IMR-90 (cell line): ENCODE measurements at regions not wholly inside any gene's neighbourhood (a gene's known extent, or its start where the extent isn't known, plus 50 kb on each side); places are given as distances from the start of the nearest gene placed in this dataset.

ENCODE experiments used
- ATAC-seq: fragments of 200-7000 bp; cut with Tn5 transposase; 2 replicates; pipeline ENCODE4 v1.9.1; 2020; ENCODE audit warnings: low read depth, mild to moderate bottlenecking, moderate library complexity
- BruUV-seq: library from RNA; stranded (reverse); fragments of 400-500 nt; replicated peaks from 2 replicates; lab custom pipeline; 2021; lab: Mats Ljungman, UMichigan
- CTCF ChIA-PET: fragments of 300-600 bp; formaldehyde crosslinking; extraction: SDS; loops from one replicate; lab custom pipeline; 2021; ENCODE audit warnings: antibody characterized with exemption; lab: Yijun Ruan, JAX
- POLR2A ChIA-PET: fragments of 300-600 bp; sonication (Branson Sonifier 250); formaldehyde crosslinking; loops from one replicate; lab custom pipeline; 2022; ENCODE audit warnings: antibody characterized with exemption; ENCODE audit not compliant: unreplicated experiment; lab: Charles Lee
- DNase-seq: peaks from one replicate; pipeline ENCODE4 v3.0.0; 2013
- H2AFZ ChIP-seq: replicated peaks from 2 replicates; pipeline ENCODE3; 2013; ENCODE audit warnings: low read length, mild to moderate bottlenecking; ENCODE audit not compliant: poor library complexity
- H2AK5ac ChIP-seq: 2 replicates; pipeline ENCODE4 v1.6.1; 2013; ENCODE audit warnings: low read depth, low read length, inconsistent platforms
- H2AK9ac ChIP-seq: replicated peaks from 2 replicates; pipeline ENCODE3; 2013; ENCODE audit warnings: mild to moderate bottlenecking, low read depth, low read length, moderate library complexity; ENCODE audit not compliant: poor library complexity
- H2BK120ac ChIP-seq: 2 replicates; pipeline ENCODE4 v1.6.1; 2013; ENCODE audit warnings: low read depth, low read length, inconsistent platforms
- H2BK15ac ChIP-seq: 3 replicates; pipeline ENCODE4 v1.6.1; 2013; ENCODE audit warnings: low read depth, low read length, inconsistent platforms
- H2BK20ac ChIP-seq: 2 replicates; pipeline ENCODE4 v1.6.1; 2013; ENCODE audit warnings: low read depth, mild to moderate bottlenecking, inconsistent platforms, low read length, moderate library complexity
- H2BK5ac ChIP-seq: 2 replicates; pipeline ENCODE4 v1.6.1; 2013; ENCODE audit warnings: mild to moderate bottlenecking, low read depth, low read length, inconsistent platforms; ENCODE audit not compliant: poor library complexity, severe bottlenecking
- H3K14ac ChIP-seq: replicated peaks from 2 replicates; pipeline ENCODE4 v1.6.1; 2013; ENCODE audit warnings: low read depth, low read length, inconsistent platforms
- H3K18ac ChIP-seq: 2 replicates; pipeline ENCODE4 v1.6.1; 2013; ENCODE audit warnings: low read depth, low read length, control low read depth
- H3K23ac ChIP-seq: 2 replicates; pipeline ENCODE4 v1.6.1; 2013; ENCODE audit warnings: low read depth, low read length, inconsistent platforms
- H3K27ac ChIP-seq: 2 replicates; pipeline ENCODE4 v1.5.1; 2013; ENCODE audit warnings: mild to moderate bottlenecking, control low read depth, low read length; ENCODE audit not compliant: insufficient read depth
- H3K27me3 ChIP-seq: 2 replicates; pipeline ENCODE4 v1.6.1; 2013; ENCODE audit warnings: low read length; ENCODE audit not compliant: control insufficient read depth, insufficient read depth
- H3K36me3 ChIP-seq: 2 replicates; pipeline ENCODE4 v1.6.1; 2013; ENCODE audit warnings: low read length, mixed read lengths; ENCODE audit not compliant: control insufficient read depth, insufficient read depth
- H3K4ac ChIP-seq: 2 replicates; pipeline ENCODE4 v1.6.1; 2013; ENCODE audit warnings: low read depth, low read length, inconsistent platforms
- H3K4me1 ChIP-seq: 2 replicates; pipeline ENCODE4 v1.6.1; 2013; ENCODE audit warnings: low read length, mixed read lengths; ENCODE audit not compliant: control insufficient read depth, insufficient read depth
- H3K4me2 ChIP-seq: 2 replicates; pipeline ENCODE4 v1.6.1; 2013; ENCODE audit warnings: low read depth, mild to moderate bottlenecking, control low read depth, low read length, moderate library complexity
- H3K4me3 ChIP-seq: 2 replicates; pipeline ENCODE4 v1.5.1; 2013; ENCODE audit warnings: low read depth, mild to moderate bottlenecking, control low read depth, low read length, moderate library complexity; ENCODE audit not compliant: insufficient read depth
- H3K56ac ChIP-seq: 2 replicates; pipeline ENCODE4 v1.6.1; 2013; ENCODE audit warnings: low read length, inconsistent platforms; ENCODE audit not compliant: insufficient read depth; ENCODE audit errors: extremely low read depth
- H3K79me1 ChIP-seq, 2 experiments: 2 replicates each; pipeline ENCODE4 v1.6.1; 2013; ENCODE audit warnings: low read length in 2 of 2, inconsistent platforms in 1 of 2, low read depth in 1 of 2
- H3K9ac ChIP-seq: 2 replicates; pipeline ENCODE4 v1.6.1; 2013; ENCODE audit warnings: low read depth, low read length, control low read depth
- H3K9me1 ChIP-seq: 2 replicates; pipeline ENCODE4 v1.6.1; 2013; ENCODE audit warnings: low read length, inconsistent platforms; ENCODE audit not compliant: insufficient read depth
- H3K9me3 ChIP-seq: 2 replicates; pipeline ENCODE4 v1.6.1; 2013; ENCODE audit warnings: low read length; ENCODE audit not compliant: control insufficient read depth, insufficient read depth
- H4K20me1 ChIP-seq: 2 replicates; pipeline ENCODE4 v1.6.1; 2013; ENCODE audit warnings: low read length, inconsistent platforms; ENCODE audit not compliant: insufficient read depth
- H4K5ac ChIP-seq: 2 replicates; pipeline ENCODE4 v1.6.1; 2013; ENCODE audit warnings: mild to moderate bottlenecking, low read depth, low read length, control low read depth
- H4K8ac ChIP-seq, 2 experiments: 2 replicates each; pipeline ENCODE4 v1.6.1; 2013; ENCODE audit warnings: low read depth in 2 of 2, low read length in 2 of 2, control low read depth in 1 of 2, inconsistent platforms in 1 of 2
- H4K91ac ChIP-seq: 2 replicates; pipeline ENCODE4 v1.6.1; 2013; ENCODE audit warnings: low read depth, low read length, inconsistent platforms; ENCODE audit not compliant: insufficient read depth
- BHLHE40 ChIP-seq: fragments of 150-350 bp; IDR thresholded peaks from 2 replicates; pipeline ENCODE4 v1.6.1; 2016; ENCODE audit warnings: mild to moderate bottlenecking, low read depth, low read length
- CEBPB ChIP-seq: IDR thresholded peaks from 2 replicates; pipeline ENCODE4 v1.6.1; 2012; ENCODE audit warnings: low read depth, low read length, improper control_type of control experiment
- CHD1 ChIP-seq: IDR thresholded peaks from 2 replicates; pipeline ENCODE4 v1.6.1; 2012; ENCODE audit warnings: low read depth, low read length, improper control_type of control experiment
- CTCF ChIP-seq: conservative IDR thresholded peaks from 2 replicates; pipeline ENCODE4 v1.5.1; 2012; ENCODE audit warnings: mild to moderate bottlenecking, low read depth, low read length, improper control_type of control experiment
- FOS ChIP-seq: fragments of 150-350 bp; IDR thresholded peaks from 2 replicates; pipeline ENCODE4 v1.6.1; 2016; ENCODE audit warnings: low read depth, low read length
- MAFK ChIP-seq: IDR thresholded peaks from 2 replicates; pipeline ENCODE4 v1.6.1; 2012; ENCODE audit warnings: low read depth, low read length, improper control_type of control experiment
- MAZ ChIP-seq: IDR thresholded peaks from 2 replicates; pipeline ENCODE4 v1.6.1; 2012; ENCODE audit warnings: low read depth, mild to moderate bottlenecking, low read length, improper control_type of control experiment, moderate library complexity, borderline replicate concordance
- MXI1 ChIP-seq: IDR thresholded peaks from 2 replicates; pipeline ENCODE4 v1.6.1; 2012; ENCODE audit warnings: low read depth, mild to moderate bottlenecking, low read length, moderate library complexity, borderline replicate concordance
- NFE2L2 ChIP-seq: fragments of 150-350 bp; IDR thresholded peaks from 2 replicates; pipeline ENCODE4 v1.6.1; 2016; ENCODE audit warnings: low read depth, mild to moderate bottlenecking, low read length
- POLR2A ChIP-seq: IDR thresholded peaks from 2 replicates; pipeline ENCODE4 v1.6.1; 2012; ENCODE audit warnings: mild to moderate bottlenecking, low read depth, low read length
- RCOR1 ChIP-seq: IDR thresholded peaks from 2 replicates; pipeline ENCODE4 v1.6.1; 2012; ENCODE audit warnings: mild to moderate bottlenecking, low read length, improper control_type of control experiment; ENCODE audit not compliant: insufficient replicate concordance
- RFX5 ChIP-seq: IDR thresholded peaks from 2 replicates; pipeline ENCODE4 v1.8.0; 2012; ENCODE audit warnings: low read depth, mild to moderate bottlenecking, low read length, moderate library complexity
- SMC3 ChIP-seq: fragments of 150-350 bp; IDR thresholded peaks from 2 replicates; pipeline ENCODE4 v1.6.1; 2016; ENCODE audit warnings: low read depth, mild to moderate bottlenecking, antibody characterized with exemption, low read length, moderate library complexity
- WGBS, 2 experiments: methylation state at CpG; one replicate each; pipeline versions ENCODE4 v1.1.5 to v1.1.7; 2013; ENCODE audit warnings: missing lambda C conversion rate in 2 of 2; ENCODE audit not compliant: insufficient read length in 1 of 2; ENCODE audit errors: extremely low coverage in 2 of 2; 5-methylcytosine and 5-hydroxymethylcytosine counted together
- dilution Hi-C: fragments of 300-500 bp; cut with HindIII; formaldehyde crosslinking; loops from one replicate; pipeline ENCODE4 v1.14.3; 2018; ENCODE audit warnings: low sequenced_read_pairs; ENCODE audit not compliant: unreplicated experiment
- in situ Hi-C: fragments of 300-500 bp; cut with MboI; formaldehyde crosslinking; loops from 3 replicates; pipeline ENCODE4 v1.14.3; 2019; ENCODE audit warnings: low sequenced_read_pairs, inconsistent platforms, mixed read lengths
- intact Hi-C: fragments of 100-400 bp; cut with micrococcal nuclease; formaldehyde crosslinking; loops from 2 replicates; pipeline ENCODE4 v1.10.0; 2022
- TF ChIP-seq, protein P1 (sequence below): fragments of 150-350 bp; IDR thresholded peaks from 2 replicates; pipeline ENCODE4 v1.6.1; 2017; ENCODE audit warnings: mild to moderate bottlenecking, antibody characterized with exemption, low read length, low read depth
- TF ChIP-seq, protein P2 (sequence below): fragments of 150-350 bp; IDR thresholded peaks from 2 replicates; pipeline ENCODE4 v1.6.1; 2016; ENCODE audit warnings: low read depth, mild to moderate bottlenecking, low read length, moderate library complexity, borderline replicate concordance

DNA sequence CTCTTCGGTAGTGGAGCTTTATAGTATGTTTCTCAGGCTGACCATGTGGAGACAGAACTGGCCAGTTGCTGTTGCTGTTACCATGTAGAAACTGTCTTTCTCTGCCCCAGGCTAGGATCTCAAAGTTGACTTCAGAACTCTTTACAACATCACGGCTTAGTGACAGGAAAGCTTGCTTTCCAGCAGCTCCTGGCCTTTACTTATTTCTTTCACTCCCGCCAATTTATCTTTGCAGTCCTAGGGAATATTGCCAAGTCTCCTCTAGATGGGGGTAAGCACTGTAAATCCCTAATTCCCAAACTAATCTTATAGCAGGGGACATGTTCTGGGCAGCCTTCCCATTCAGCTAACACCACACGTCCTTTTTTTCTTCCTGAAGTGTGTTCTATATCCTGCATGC lies 631.6 kb downstream of the SPRY1 start:
- no TSS peak for BruUV-seq
- Histone ChIP-seq H3K4me1 (no peaks in the 10 kb centered on the region; the same call in 1 of the 2 replicates), H4K5ac (no peak overlapping the region), H3K18ac (0 out of 2 replicates have a peak overlapping the region, but pooled peaks have one; percentile 63), H3K79me1 (no peaks in the 10 kb centered on the region), H3K23ac (no peak overlapping the region), H4K20me1 (no peaks in the 10 kb centered on the region), H3K9me1 (no peaks in the 10 kb centered on the region), H4K91ac (no peak overlapping the region), H2AK9ac (no peak overlapping the region), H2AFZ (peak overlapping the region; percentile 0), H3K9me3 (peaks cover 2% of the 10 kb centered on the region; the same call in 1 of the 2 replicates), H3K27me3 (no peaks in the 10 kb centered on the region), H3K4me2 (no peak overlapping the region), H2BK5ac (no peak overlapping the region), H4K8ac (no peak overlapping the region), H3K36me3 (no peaks in the 10 kb centered on the region), H3K27ac (no peak overlapping the region), H2BK20ac (no peak overlapping the region), H3K56ac (no peak overlapping the region), H2BK15ac (no peak overlapping the region), H3K4me3 (no peak overlapping the region), H2AK5ac (no peak overlapping the region), H2BK120ac (no peak overlapping the region), H3K14ac (no peak overlapping the region), H3K4ac (no peak overlapping the region), H3K9ac (no peak overlapping the region)
- TF ChIP-seq RCOR1 (no peak), NFE2L2 (no peak), POLR2A (no peak), CTCF (no peak), FOS (no peak), CHD1 (no peak), MAFK (no peak), SMC3 (no peak), MAZ (no peak), MXI1 (no peak), RFX5 (no peak), BHLHE40 (no peak), CEBPB (no peak)
- TF ChIP-seq, protein P1, sequence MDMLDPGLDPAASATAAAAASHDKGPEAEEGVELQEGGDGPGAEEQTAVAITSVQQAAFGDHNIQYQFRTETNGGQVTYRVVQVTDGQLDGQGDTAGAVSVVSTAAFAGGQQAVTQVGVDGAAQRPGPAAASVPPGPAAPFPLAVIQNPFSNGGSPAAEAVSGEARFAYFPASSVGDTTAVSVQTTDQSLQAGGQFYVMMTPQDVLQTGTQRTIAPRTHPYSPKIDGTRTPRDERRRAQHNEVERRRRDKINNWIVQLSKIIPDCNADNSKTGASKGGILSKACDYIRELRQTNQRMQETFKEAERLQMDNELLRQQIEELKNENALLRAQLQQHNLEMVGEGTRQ, result no peak
- TF ChIP-seq, protein P2, sequence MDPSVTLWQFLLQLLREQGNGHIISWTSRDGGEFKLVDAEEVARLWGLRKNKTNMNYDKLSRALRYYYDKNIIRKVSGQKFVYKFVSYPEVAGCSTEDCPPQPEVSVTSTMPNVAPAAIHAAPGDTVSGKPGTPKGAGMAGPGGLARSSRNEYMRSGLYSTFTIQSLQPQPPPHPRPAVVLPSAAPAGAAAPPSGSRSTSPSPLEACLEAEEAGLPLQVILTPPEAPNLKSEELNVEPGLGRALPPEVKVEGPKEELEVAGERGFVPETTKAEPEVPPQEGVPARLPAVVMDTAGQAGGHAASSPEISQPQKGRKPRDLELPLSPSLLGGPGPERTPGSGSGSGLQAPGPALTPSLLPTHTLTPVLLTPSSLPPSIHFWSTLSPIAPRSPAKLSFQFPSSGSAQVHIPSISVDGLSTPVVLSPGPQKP, result no peak
- in situ Hi-C loops, result no loop called here
- ChIA-PET POLR2A (no interaction called here), CTCF (no interaction called here)
- dilution Hi-C loops, result no loop called here
- DNase-seq (peak; percentile 7), ATAC-seq (no peak)
- no CpG with 5 or more reads among the region's 4 CpGs for WGBS, 2 experiments
- intact Hi-C loops, result no loop called here
